CD4-positive, alpha-beta T cell treated with Interleukin-4 for 1 hour (primary cell): ENCODE measurements at regions not wholly inside any gene's neighbourhood (a gene's known extent, or its start where the extent isn't known, plus 50 kb on each side); places are given as distances from the start of the nearest gene placed in this dataset.

Source experiments
- DNase-seq, 2 donors: peaks; one replicate each; pipeline ENCODE4 v3.0.0-alpha.2; 2020 to 2022

- no peak for DNase-seq
Observed at GRCh38 chr4:19382993-19383756, 868.5 kb upstream of the SLIT2 start.

- DNase-seq: no peak
Observed at GRCh38 chr4:19381068-19381467, 870.6 kb upstream of the SLIT2 start.

DNA sequence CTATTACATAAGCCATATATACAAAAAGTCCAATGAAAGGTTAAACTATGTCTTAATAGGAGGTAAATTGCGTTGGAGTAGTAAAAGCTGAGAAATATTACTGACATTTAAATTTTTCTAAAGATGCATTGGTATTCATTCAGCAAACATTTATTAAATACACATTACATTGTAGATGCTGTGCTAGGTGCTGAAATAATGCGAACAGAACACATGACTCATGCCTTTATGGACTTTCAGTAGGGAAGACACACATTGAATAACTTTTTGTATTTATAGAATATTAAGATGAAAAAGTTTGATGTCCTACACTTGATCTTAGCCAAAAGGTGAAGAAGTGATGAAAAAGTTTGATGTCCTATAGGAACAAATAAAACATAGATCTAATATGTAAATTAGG is 871.1 kb upstream of the SLIT2 start:
- DNase-seq: no peak

DNA sequence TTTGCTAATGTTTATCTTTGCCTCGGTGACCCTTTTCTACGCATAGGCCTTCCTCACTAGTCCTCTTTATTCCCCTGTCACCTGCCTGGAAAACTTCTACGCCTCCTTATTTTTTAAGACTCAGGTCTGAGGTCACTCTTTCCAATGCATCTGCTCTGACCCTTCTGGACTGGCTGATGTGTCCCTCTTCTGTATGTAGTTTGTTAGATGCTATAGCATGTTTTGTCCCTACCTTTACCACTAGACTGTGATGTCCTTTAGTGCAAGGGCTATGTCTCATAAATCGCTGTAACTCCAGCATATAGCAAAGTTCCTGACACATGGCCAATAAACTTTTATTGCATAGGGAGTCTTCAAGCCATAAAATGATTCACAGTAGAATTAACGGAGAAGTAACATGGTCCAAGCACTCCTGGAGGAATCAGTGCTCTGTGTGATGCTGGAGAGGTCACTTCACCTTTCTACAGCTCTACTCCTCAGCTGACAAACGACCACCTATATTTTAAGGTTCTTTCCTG is 872.5 kb upstream of the SLIT2 start:
- no peak for DNase-seq

DNA sequence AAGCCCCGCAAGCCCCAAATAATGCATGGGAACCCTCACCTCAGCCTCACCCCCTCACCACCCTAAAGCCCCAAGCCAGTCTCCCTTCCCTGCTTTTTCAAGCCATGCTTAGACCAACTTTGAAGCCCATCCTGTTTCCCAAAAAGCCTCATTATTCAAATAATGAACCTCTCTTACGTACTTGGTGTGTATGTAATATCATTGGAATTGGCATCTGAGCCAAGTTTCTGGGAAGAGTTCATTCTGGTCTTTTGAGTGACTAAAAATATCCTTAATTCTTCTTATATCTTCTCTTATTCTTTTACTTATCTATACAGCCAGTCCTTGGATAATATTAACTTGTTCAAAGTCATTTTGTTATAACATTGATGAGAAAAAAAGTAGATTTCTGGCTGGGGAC is 875.8 kb upstream of the SLIT2 start:
- no peak for DNase-seq

DNA sequence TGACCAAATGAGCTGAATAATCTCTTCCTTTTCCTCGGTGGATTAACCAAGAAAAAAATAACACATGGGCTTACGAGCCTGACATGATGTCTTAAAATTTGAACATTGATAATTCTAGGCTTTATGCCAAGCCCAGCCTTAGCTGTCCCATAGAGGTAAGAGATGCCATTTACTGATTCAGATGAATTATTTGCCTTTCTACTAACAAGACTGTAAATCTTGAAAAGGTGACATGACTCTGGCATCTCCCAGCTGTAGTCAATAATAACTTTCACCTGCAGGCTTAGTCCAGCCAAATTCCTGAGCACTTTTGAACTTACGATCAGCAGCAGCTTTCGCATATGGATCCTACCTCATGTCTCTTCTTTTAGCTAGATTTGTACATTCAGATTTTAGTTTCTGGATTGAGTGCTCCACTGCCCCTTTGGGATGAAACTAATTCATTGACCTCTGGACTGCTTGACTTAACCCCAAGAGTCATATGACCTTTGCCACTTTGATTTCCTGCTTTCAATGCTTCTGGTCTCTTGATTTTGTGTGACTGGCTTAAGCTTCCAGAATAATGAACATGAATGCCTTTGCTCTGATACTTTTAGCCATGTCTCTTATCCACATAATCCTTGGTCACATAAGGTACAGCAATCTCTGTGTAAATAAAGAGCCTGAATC is 876.4 kb upstream of the SLIT2 start:
- no peak for DNase-seq

GRCh38 chr4:19372390-19372789 is 879.3 kb upstream of the SLIT2 start:
- DNase-seq: no peak

DNA sequence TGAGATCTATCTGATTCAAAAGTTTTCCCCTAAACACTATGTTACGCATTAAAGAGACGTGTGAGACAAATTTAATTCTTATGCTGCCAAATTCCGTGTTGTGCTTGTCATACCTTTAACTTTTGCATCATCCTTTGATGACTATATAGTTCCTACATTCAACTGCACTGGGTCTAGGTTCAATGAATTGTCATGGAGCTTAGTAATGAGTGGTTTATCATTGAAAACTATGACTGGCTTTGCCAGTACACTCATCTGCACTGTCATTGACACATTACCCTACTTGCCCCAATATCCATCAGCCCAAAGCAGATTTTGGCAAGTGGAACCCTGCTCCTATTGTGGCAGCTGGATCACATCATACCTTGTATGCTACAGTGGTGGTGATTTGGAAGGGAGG is 882.9 kb upstream of the SLIT2 start:
- DNase-seq: no peak

- no peak for DNase-seq
Observed at GRCh38 chr4:19366916-19367315, 884.8 kb upstream of the SLIT2 start.

DNA sequence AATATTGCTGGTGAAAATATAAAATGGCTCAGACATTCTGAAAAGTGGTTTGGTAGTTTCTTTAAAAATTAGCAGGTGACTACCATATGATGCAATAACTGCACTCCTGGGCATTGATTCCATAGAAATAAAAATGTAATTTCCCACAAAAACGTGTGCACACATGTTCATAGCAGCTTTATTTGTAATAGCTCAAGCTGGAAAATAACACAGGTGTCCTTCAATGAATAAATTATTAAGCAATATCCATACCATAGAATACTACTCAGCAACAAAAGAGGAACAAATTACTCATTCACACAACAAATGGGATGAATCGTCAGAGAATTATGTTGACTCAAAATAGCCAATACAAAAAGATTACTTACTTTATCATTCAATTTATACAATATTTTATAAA is 893.7 kb upstream of the SLIT2 start:
- DNase-seq: no peak

DNA sequence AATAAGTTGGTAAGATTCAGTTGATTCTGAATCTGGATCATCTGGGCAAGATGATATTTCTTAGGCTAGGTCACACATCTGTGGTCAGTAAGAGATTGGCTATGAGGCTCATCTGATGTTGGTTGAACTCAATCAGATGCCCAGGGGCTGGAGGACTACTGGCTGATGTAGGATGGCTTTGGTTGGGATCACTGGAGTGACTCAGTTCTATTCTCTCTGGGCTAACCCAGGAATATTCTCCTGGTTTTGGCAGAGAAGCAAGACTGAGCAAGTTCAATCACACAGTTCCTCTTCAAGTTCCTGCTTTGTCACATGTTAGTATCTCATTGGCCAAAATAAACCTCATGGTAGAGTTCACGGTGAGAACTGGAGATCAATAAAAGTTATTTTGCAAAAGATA is 902.3 kb upstream of the SLIT2 start:
- no peak for DNase-seq

- no peak for DNase-seq
Observed at GRCh38 chr4:19348746-19349145, 903.0 kb upstream of the SLIT2 start.

DNA sequence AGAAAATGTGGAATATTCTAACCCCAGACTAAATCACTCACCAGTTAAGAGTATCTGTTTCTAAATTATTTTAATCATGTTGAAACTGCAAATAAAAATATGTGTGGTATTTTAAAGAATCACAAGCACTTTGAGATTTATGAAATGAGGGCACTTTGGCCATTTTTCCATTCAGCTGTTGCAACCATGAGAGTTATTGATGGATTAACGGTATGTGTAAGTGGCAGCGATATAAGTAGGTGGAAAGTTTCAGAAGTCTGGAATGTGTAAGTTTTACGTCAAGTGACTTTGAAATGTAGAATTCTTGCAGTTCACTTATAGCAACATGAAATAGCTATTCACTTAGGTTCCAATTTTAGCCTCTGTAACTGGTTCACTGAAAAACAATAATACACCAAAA is 905.1 kb upstream of the SLIT2 start:
- DNase-seq: no peak

DNA sequence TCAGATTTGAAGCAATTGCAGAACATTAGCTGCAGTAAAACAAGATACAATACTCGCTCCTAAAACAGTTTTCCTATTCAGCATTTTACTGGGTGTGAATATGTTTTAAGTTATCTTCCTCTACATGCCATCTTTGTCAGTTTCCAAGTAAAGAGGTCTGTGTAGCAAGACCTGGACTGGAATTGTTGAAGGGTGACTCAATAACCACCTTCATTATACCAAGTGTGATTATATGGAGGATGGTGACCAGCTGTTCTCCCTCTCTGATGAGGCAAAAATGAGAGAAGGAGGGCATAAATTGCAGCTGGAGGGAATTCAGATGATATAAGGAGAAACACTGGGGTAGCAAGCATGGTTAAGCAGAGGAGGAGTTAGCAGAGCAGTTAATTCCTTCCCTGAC is 922.1 kb upstream of the SLIT2 start:
- DNase-seq: no peak

- no peak for DNase-seq
Observed at GRCh38 chr4:19329077-19329476, 922.6 kb upstream of the SLIT2 start.

- DNase-seq: no peak
Observed at GRCh38 chr4:19327364-19327763, 924.3 kb upstream of the SLIT2 start.

DNA sequence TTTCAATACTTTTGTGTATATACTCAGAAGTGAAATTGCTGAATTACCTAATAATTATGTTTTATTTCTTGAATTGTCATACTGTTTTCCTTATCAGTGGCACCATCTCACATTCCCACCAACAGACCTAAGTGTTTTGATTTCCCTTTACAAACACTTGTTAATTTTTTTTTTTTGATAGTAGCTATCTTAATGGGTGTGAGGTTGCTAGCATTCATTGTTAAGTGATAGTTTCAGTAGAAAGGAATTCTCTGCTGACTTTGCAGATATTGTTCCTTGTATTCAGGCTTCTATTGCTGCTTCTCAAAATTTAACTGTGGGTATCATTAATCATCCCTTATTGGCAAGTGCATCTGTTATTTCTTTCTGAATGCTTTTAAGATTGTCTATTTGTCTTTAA is 927.5 kb upstream of the SLIT2 start:
- DNase-seq: no peak

- no peak for DNase-seq
Observed at GRCh38 chr4:19319607-19320006, 932.1 kb upstream of the SLIT2 start.

DNA sequence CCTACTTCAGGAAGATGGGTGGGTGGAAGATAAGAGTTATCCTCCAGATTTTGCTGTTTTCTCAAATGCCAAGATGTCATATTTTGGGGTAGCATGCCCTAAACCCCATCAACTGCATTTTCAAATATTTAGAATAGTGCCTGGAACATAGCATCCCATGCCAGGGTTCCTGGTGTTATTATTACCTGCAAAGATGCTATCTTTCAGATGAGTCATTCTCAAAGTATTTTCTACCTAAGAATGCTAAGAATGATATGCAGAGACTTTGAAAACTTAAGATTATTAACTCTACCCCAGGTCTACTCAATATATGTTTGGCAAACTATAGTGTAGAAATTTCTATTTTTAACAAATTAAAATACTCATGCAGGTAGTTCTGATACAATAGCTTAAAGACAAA is 934.3 kb upstream of the SLIT2 start:
- no peak for DNase-seq

GRCh38 chr4:19314116-19314515 is 937.6 kb upstream of the SLIT2 start:
- DNase-seq: no peak

- no peak for DNase-seq
Observed at GRCh38 chr4:19309378-19309777, 942.3 kb upstream of the SLIT2 start.

DNA sequence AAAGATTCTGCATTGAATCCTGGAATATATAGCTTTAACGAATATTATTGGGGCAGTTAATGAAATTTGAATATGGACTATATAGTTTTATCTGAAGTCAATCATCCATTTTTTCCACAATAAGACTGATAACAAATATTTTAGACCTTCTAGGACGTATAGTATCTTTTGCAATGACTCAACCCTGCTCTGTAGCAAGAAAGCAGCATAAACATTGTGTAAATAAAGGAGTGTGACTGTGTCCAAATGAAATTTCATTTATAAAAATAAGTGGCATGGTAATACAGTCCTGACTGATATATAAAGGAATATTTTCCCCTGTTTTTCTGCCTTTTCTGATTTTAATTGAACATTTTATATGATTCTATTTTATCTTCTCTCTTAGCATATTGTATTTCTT is 947.7 kb upstream of the SLIT2 start:
- DNase-seq: no peak

- no peak for DNase-seq
Observed at GRCh38 chr4:19301527-19301926, 950.2 kb upstream of the SLIT2 start.

DNA sequence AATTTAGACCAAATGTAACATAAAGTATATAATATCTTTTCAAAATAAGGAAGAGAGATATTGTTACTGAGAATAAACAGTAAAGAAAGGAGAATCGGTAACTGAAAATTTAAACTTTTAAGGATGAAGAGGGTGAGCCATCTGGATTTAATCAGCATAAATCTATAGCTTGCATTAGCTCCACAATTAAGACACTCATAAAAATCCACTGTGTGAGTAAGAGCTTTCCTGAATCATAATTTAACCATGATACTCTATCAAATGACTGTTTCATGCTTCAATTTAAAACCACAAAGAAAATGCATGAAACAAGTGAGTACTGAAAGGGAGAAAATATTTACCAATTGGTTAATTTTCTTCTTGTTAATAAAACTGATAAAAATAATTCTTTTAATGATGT is 951.5 kb upstream of the SLIT2 start:
- no peak for DNase-seq

DNA sequence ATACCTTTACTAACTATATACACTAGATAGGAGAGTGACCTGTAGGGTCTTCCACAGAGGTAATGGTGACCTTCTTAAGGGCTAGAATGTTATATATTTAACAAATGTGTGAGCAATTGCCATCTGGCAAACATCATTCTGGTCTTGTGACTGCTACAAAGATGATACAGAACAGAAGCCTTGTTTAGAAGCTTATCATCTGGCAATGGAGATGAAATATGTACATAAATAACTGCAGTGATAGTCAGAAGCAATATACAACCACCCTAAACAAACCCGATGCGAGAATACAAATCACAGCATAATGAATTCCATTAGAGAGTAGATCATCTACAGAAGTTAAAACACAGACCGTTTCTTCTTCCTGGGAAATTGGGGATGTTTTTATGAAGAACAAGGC is 952.7 kb upstream of the SLIT2 start:
- DNase-seq: no peak
